ENCODE measurements at regions not wholly inside any gene's neighbourhood (a gene's known extent, or its start where the extent isn't known, plus 50 kb on each side); places are given as distances from the start of the nearest gene placed in this dataset.
"Not testable (repeated sequence)": the region's sequence is repeated elsewhere in the genome, so short reads cannot be mapped to it uniquely, and the experiment has no call there.

DNA sequence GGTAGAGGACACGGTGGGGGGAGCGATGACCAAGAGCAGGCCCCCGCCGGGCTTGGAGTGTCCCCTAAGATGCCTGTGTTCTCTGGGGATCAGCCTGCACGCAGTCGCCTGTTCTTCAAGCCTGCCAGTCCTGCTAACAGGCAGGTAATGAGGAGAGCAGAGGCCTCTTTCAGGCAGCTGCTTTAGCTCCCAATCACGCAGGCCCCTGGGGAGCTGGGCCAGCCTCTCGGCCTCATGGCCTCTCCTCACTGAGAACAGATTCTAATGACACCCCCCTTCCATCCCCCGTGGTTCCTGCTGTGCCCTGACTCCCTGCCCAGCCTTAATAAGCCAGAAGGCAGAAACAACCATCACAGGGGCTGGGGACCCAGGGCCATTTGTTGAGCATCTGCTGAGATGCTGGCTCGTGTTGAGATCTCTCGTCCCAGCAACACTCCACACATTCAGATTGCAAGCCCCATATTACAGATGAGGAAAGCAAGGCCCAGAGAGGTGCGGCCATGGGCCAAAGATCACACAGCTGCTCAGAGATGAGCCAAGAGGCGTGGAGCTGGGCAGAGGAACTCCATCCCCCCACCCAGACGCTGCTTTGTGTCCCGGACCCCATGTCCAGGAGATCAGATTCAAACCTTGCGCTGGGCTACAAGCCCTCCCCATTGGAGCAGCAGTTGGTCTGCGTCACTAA is 71.6 kb upstream of the CASZ1 start:
- no peak for DNase-seq

DNA sequence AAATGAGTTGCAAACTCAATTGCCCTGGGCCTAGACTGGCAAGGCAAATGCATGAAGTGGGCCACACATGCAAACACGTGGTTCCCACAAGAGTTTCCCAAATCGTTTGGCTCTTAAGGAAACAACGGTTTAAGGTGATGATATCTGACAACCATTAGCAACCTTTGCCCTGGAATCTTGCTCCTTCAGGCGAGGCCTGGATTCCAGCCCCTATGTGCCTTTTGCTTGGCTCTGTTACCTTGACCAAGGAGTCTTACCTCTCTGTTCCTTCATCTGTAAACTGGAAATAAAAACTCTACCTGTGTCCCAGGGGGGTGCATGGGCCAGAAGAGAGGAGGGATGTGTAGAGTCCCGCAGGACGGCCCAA is 72.1 kb upstream of the CASZ1 start:
- DNase-seq = no peak

DNA sequence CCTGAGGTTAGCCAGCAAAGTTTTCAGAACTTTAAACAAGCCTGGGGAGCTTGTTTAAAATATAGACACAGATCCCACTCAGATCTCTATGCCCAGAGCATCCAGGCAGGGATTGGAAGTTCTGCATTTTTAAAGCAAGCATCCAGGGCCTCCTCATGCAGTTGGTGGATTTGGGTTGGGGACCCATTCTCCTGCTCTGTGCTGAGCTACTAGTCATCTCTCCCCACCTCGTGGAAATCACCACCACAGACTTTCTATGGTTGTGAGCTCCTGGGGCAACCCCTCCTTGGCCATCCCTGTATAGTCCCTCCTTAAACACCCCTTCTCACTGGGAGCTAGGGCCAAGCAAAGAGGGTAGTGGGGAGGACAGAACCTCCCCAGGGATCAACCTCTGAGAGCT is 73.5 kb upstream of the CASZ1 start:
- DNase-seq = no peak

- no peak for DNase-seq
These were observed 74.1 kb upstream of the CASZ1 start for GRCh38 chr1:10870493-10871096.

GRCh38 chr1:10873189-10873588 is 76.7 kb upstream of the CASZ1 start:
- DNase-seq = no peak

- DNase-seq = no peak
These were observed 77.9 kb upstream of the CASZ1 start for GRCh38 chr1:10874351-10874750.

- no peak for DNase-seq
These were observed 81.4 kb upstream of the CASZ1 start for GRCh38 chr1:10877894-10878293.

DNA sequence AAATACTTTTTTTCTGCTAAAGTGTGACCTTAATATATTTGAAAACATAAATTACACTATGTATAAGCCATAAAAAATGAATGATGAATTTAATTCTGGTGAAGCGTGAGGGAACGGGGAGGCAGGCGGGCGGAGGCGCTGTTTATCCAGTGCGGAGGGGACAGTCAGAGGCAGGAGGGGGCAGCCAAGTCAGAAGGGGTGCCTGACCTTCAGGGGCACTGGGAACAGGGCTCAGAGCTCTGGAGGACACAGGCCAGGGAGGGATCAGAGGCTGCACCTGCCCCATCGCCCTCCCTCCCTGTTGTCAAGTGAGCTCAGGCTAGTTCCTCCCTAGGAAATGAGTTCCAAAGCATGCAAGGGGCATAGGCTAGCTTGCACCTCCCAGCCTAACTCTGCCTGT is 82.0 kb upstream of the CASZ1 start:
- no peak for DNase-seq

DNA sequence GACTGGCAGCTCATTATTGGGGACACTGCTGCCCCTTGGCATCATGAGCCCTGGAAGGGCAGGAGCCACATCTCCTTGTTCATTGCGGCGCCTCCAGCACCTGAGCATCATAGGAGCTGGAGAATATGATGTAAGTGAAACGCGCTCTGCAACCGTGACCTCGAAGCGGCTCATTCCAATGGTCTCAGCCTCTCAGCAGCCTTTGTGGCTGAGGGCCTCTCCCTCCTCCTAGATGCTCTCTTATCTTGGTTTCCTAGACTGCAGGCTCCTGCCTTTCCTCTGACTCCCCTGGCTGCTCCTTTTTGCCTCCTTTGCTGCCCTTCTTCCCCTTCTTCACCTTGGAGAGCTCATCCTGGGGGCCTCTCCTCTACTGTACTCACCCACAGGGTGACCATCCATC is 83.6 kb upstream of the CASZ1 start:
- DNase-seq = no peak

DNA sequence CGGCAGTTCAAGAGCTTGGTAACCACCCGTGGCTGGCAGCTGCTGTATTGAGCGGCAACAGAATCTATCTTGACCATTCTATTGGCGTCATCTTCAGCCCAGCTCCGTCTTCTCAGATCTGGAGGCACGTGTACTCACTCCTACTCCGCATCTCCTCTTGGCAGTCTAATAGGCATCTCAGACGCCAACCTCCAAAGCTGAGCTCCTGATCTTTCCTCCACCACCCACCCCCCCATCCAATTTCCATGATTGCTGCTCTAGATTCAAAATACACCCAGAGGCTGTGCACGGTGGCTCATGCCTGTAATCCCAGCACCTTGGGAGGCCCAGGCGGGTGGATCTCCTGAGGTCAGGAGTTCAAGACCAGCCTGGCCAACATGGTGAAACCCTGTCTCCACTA is 84.6 kb upstream of the CASZ1 start:
- DNase-seq = no peak

DNA sequence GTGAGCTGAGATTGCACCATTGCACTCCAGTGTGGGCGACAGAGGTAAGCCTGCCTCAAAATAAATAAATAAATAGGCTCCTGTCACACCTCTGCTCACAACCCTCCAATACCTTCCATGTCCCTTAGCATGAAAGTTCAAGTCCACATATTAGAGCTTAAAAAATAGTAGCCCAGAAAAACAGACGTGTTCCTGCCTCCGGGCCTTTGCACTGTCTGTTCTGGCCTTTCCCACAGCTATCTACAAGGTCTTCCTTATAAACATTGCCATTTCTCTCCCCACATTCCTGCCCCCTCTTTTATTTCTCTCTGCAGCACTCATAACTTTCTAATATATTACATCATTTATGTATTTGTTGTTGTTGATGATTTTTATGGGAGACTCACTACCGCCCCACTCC is 85.6 kb upstream of the CASZ1 start:
- DNase-seq = no peak

DNA sequence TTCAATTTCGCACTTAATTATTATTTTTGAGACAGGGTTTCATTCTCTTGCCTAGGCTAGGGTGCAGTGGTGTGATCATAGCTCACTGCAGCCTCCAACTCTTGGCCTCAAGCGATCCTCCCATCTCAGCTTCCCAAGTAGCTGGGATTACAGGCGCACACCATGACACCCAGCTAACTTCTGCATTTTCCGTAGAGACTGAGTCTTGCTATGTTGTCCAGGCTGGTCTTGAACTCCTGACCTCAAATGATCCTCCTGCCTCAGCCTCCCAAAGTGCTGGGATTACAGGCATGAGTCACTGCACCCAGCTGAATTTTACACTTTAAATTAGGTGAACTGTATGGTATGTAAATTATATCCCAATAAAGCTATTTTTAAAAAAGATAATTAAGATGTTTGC is 90.6 kb upstream of the CASZ1 start:
- DNase-seq = not testable (repeated sequence)

DNA sequence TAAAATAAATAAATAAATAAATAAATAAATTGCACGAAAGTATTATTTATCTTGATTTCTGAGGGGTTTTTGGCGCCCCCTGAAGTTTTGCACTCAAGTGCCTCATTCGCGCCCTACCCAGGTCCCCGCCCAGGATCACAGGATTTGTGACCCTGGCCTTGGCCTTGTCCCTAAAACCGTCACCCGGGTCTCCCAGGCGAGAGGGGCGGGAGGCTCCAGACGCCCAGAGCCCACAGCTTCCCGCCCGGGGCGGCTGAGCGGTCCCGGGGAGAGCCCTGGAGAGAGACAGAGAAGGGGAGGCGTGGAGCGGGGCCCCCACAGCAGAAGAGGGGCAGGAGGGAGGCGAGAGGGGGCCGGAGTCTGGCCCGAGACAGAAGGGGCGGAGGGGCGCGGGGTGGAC is 91.8 kb upstream of the CASZ1 start:
- DNase-seq = no peak

DNA sequence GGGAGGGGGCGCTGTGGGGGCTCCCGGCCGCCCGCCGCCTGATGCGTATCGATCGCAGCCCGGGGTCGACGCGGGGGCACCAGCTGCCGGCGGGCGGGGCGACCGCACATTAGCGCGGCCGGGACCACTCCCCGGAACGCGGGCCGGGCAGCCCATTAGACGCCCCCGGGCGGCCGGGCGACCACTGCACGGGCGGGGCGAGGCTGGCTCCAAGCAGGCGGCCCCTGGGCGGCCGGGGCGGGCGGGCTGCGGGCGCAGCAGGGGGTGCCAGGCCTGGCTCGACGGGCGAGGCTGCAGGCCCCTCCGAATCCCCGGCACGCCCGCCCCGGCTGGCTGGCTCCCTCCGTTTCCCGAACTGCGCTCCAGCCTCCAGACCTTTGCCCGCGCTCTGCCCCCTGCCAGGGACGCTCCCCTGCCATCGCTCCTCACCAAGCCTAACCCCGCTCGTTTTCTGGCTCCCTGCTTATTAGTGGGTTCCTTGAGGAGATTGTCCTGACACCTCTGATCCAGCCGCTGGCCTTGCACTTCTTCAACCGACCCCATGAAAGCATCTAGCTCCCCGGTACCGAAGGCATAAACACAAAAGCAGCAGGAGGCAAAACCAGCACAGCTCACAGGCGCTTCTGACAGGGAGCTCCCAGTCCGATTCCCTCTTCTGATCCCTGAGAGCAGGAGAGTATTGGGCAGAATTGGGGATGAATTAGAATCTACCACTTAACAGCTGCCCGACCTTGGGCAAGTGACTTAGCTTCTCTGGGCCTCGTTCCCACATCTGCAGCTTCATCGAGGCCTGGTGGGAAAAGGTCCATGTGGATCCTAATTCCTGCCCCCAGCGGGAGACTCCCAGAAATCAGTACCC is 92.6 kb upstream of the CASZ1 start:
- DNase-seq = no peak

GRCh38 chr1:10889650-10890353 is 93.4 kb upstream of the CASZ1 start:
- DNase-seq = no peak

DNA sequence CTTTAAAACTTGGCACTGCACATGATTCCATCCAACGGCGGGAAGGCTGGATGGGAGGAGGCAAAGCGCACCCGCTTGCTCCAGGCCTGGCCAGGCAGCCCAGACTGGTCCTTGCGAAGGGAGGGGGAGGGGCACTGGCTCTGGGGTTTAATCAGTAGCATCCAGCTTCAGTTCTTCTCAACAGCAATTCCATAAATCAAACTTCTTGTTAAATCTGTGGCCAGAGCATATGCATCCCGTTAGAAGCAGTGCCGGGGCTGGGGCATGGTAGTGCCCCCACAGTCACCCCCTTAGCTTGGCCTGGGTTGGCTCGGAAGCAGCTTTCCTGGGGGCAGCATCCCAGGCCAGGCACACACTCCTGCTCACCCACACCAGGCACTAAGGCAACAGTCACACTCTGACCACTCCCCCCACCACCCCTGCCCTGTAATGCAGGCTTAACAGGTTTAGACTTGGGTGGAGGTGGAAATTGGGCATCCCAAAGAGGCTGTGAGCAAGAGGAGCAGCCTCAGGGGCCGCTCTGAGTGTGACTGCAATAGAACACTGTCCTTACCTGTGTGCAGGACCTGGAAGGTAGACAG is 94.1 kb upstream of the CASZ1 start:
- no peak for DNase-seq

GRCh38 chr1:10891091-10891490 is 94.6 kb upstream of the CASZ1 start:
- DNase-seq = no peak

GRCh38 chr1:10892138-10893065 is 96.0 kb upstream of the CASZ1 start:
- DNase-seq = no peak

- DNase-seq = no peak
These were observed 99.2 kb upstream of the CASZ1 start for GRCh38 chr1:10895621-10896020.

- DNase-seq = no peak
These were observed 100.2 kb upstream of the CASZ1 start for GRCh38 chr1:10896673-10897072.

- no peak for DNase-seq
These were observed 101.0 kb upstream of the CASZ1 start for GRCh38 chr1:10897321-10897980.
